Lower leg skin (tissue), 3 donors: ENCODE measurements at regions not wholly inside any gene's neighbourhood (a gene's known extent, or its start where the extent isn't known, plus 50 kb on each side); places are given as distances from the start of the nearest gene placed in this dataset.

Source experiments
- CTCF ChIP-seq, 3 donors: fragments of 450-650 bp; IDR thresholded peaks; one replicate each; pipeline ENCODE4 v1.5.1; 2016; ENCODE audit warnings: antibody characterized with exemption in 3 of 3, mild to moderate bottlenecking in 3 of 3, moderate library complexity in 2 of 3
- POLR2A ChIP-seq, 2 donors: fragments of 450-650 bp; IDR thresholded peaks; one replicate each; pipeline ENCODE4 v1.6.1; 2016 to 2017; ENCODE audit warnings: antibody characterized with exemption in 2 of 2, mild to moderate bottlenecking in 1 of 2, moderate library complexity in 1 of 2

GRCh38 chr6:43929511-43929910, 159.5 kb downstream of the VEGFA start:
- TF ChIP-seq CTCF (IDR thresholded peaks at IDR 0.05) (no peak), POLR2A (IDR thresholded peaks at IDR 0.05) (no peak)
